ENCODE measurements at regions not wholly inside any gene's neighbourhood (a gene's known extent, or its start where the extent isn't known, plus 50 kb on each side); places are given as distances from the start of the nearest gene placed in this dataset.

DNA sequence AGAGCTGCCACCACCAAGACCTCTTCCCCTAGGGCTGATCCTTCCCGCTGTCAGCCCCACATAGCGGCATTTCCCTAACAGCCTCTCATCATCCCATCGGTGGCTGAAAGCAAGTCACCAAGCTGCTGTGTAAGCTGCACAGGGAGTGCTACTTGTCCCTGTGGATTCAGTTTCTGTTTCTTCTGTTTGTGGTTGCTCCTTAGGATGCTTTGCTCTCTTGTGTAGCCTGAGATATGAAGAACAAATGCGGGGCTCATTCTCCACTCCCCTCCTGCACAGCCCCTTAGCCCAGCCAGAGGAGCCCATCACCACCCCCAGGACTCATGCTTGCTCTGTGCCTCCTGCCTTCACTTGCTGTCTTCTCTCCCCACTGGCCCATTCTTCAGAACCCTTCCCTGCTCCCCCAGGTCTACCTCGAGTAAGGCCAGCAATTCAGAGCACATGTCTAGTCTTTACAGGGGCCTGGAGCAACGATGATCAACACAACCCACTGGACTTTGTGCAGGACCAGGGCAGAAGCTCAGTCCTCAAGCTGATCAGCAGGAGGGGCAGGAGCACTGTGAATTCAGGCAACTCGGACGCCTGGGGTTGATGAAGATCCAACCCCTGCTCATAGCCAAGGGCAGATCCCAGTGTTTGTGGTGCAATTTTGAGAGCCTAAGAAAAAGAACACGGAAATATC lies 82.6 kb upstream of the GALNT2 start:
- TF ChIP-seq GATA3 (IDR thresholded peaks at IDR 0.05; ENCODE audit: low read depth, low read length) (no peak), GATA2 (IDR thresholded peaks at IDR 0.05; ENCODE audit: low read depth, low read length) (no peak)
